DOHH2 (cell line): ENCODE measurements at regions not wholly inside any gene's neighbourhood (a gene's known extent, or its start where the extent isn't known, plus 50 kb on each side); places are given as distances from the start of the nearest gene placed in this dataset.

Source experiments
- H3F3A ChIP-seq: fragments of 200-600 bp; sonication (generic), shearing (Covaris generic); 2 replicates; pipeline ENCODE4 v1.6.0; 2016; ENCODE audit warnings: antibody characterized with exemption, mild to moderate bottlenecking; ENCODE audit not compliant: control insufficient read depth, insufficient read depth
- H3K27ac ChIP-seq: fragments of 200-600 bp; sonication (generic); 2 replicates; pipeline ENCODE4 v1.5.1; 2014; ENCODE audit warnings: low read depth, mild to moderate bottlenecking, low read length, moderate library complexity
- H3K27me3 ChIP-seq: fragments of 200-600 bp; sonication (generic); 2 replicates; pipeline ENCODE4 v1.6.1; 2014; ENCODE audit warnings: mild to moderate bottlenecking, low read length, mixed read lengths; ENCODE audit not compliant: control insufficient read depth
- H3K36me3 ChIP-seq: fragments of 200-600 bp; sonication (generic); 2 replicates; pipeline ENCODE4 v1.6.1; 2014; ENCODE audit warnings: mild to moderate bottlenecking, low read length, moderate library complexity, mixed read lengths; ENCODE audit not compliant: control insufficient read depth
- H3K4me1 ChIP-seq: fragments of 200-600 bp; sonication (generic); 2 replicates; pipeline ENCODE4 v1.6.1; 2014; ENCODE audit warnings: mild to moderate bottlenecking, low read length, mixed read lengths; ENCODE audit not compliant: control insufficient read depth
- H3K4me2 ChIP-seq: fragments of 200-600 bp; sonication (generic); 2 replicates; pipeline ENCODE4 v1.6.0; 2014; ENCODE audit warnings: mild to moderate bottlenecking, low read length, moderate library complexity
- H3K4me3 ChIP-seq: fragments of 200-600 bp; sonication (generic); 2 replicates; pipeline ENCODE4 v1.5.1; 2014; ENCODE audit warnings: mild to moderate bottlenecking, low read length, mixed read lengths
- H3K79me2 ChIP-seq: fragments of 200-600 bp; sonication (generic); 2 replicates; pipeline ENCODE4 v1.6.1; 2014; ENCODE audit warnings: mild to moderate bottlenecking, low read length, mixed read lengths; ENCODE audit not compliant: control insufficient read depth
- H3K9me2 ChIP-seq: fragments of 200-600 bp; sonication (generic); replicated peaks from 2 replicates; pipeline ENCODE4 v1.6.1; 2014; ENCODE audit warnings: mild to moderate bottlenecking, low read length, mixed read lengths; ENCODE audit not compliant: control insufficient read depth
- H3K9me3 ChIP-seq: fragments of 200-600 bp; sonication (generic); 2 replicates; pipeline ENCODE4 v1.6.1; 2014; ENCODE audit warnings: antibody characterized with exemption, low read length, mixed read lengths; ENCODE audit not compliant: control insufficient read depth, insufficient read depth
- H4K20me1 ChIP-seq: fragments of 200-600 bp; sonication (generic); 2 replicates; pipeline ENCODE4 v1.6.0; 2014; ENCODE audit warnings: low read depth, mild to moderate bottlenecking, antibody characterized with exemption, low read length, moderate library complexity; ENCODE audit not compliant: control insufficient read depth, insufficient read depth
- CTCF ChIP-seq: fragments of 200-600 bp; sonication (generic); IDR thresholded peaks from one replicate; pipeline ENCODE4 v1.5.1; 2014; ENCODE audit warnings: antibody characterized with exemption, mild to moderate bottlenecking, low read depth, low read length; ENCODE audit not compliant: poor library complexity, severe bottlenecking
- EZH2phosphoT487 ChIP-seq: fragments of 200-600 bp; sonication (generic); IDR thresholded peaks from 2 replicates; pipeline ENCODE4 v1.6.1; 2017; ENCODE audit warnings: borderline replicate concordance, mild to moderate bottlenecking, antibody characterized with exemption, low read length, moderate library complexity, mixed read lengths

DNA sequence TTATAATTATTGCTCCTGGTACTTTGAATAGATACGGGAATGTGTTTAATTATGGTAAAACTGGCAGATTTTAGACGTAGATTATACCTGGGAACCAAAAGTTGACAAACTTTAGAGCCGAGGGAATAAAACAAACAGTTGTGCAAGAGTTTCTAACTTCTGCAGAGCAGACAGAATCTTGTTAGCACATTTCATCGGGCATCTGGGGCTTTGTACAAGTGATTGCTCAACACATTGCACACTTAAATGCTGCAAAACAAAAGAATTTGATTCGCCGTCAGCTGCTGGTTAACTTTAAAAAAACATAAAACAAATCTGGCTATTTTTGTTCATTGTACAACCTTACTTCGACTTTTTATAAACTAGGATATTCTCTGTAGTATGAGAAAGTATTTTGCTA lies 398.1 kb downstream of the MAN2A1 start:
- TF ChIP-seq CTCF (no peak), EZH2phosphoT487 (no peak)
- no peaks in the 10 kb centered on the region for H4K20me1 ChIP-seq
- H3K79me2 ChIP-seq: no peaks in the 10 kb centered on the region
- no peak overlapping the region for H3K4me2 ChIP-seq
- H3K4me1 ChIP-seq: no peaks in the 10 kb centered on the region
- no peak overlapping the region for H3K27ac ChIP-seq
- H3K4me3 ChIP-seq: no peak overlapping the region
- H3K36me3 ChIP-seq: no peaks in the 10 kb centered on the region
- no peaks in the 10 kb centered on the region for H3K9me3 ChIP-seq
- H3F3A ChIP-seq: no peaks in the 10 kb centered on the region
- no peaks in the 10 kb centered on the region for H3K9me2 ChIP-seq
- no peaks in the 10 kb centered on the region for H3K27me3 ChIP-seq

- Histone ChIP-seq H3K4me2 (no peak overlapping the region), H3F3A (no peaks in the 10 kb centered on the region), H3K4me3 (no peak overlapping the region), H3K9me3 (no peaks in the 10 kb centered on the region), H4K20me1 (no peaks in the 10 kb centered on the region), H3K27ac (no peak overlapping the region), H3K9me2 (no peaks in the 10 kb centered on the region), H3K4me1 (no peaks in the 10 kb centered on the region), H3K79me2 (no peaks in the 10 kb centered on the region), H3K36me3 (no peaks in the 10 kb centered on the region), H3K27me3 (no peaks in the 10 kb centered on the region)
- no peak for TF ChIP-seq EZH2phosphoT487
- TF ChIP-seq CTCF: no peak
These were observed 399.1 kb downstream of the MAN2A1 start for GRCh38 chr5:110088676-110089436.

DNA sequence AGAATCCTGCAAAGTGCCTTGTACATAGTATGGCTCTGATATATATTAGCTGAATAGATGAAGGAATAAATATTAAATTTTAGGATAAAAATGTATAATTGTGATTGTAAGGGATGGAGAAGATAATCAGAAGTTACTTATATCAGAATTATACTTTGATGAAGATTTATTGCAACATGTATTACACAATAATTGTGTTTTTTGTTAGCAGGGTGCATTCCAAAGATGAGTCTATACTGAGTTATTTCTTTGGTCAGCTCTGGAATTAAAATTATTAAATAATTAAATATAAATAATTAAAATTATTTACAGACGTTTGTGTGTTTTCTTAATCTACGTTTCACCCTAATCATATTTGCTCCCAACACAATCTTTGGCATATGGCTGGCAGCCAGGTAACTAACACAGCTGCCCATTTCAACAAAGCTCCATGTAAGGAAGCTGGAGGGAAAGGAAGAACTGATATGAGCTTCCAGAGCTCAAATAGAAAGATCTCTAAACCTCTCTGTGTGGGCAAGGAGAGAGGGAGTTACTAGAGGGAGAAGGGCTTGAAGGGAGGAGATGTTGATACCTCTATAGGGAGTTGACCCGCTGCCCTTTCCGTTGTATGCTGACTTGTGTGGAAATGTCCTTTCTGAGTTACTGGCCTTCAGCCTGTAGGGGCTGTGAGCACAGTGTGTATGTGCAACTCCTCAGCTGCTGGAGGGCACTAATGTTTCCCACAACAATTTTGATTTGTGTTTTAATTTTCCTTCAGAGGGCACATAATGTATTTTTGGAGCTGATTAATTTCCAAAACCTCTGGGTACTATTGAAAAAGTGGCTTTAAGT lies 403.4 kb downstream of the MAN2A1 start:
- Histone ChIP-seq H3K4me2 (no peak overlapping the region), H3K9me3 (no peaks in the 10 kb centered on the region), H3K4me3 (no peak overlapping the region), H3F3A (no peaks in the 10 kb centered on the region), H3K27ac (no peak overlapping the region), H3K27me3 (no peaks in the 10 kb centered on the region), H3K36me3 (no peaks in the 10 kb centered on the region), H3K79me2 (no peaks in the 10 kb centered on the region), H3K9me2 (no peaks in the 10 kb centered on the region), H3K4me1 (no peaks in the 10 kb centered on the region), H4K20me1 (no peaks in the 10 kb centered on the region)
- TF ChIP-seq EZH2phosphoT487 (no peak), CTCF (no peak)
